Esophagus squamous epithelium (tissue), 4 donors: ENCODE measurements at regions not wholly inside any gene's neighbourhood (a gene's known extent, or its start where the extent isn't known, plus 50 kb on each side); places are given as distances from the start of the nearest gene placed in this dataset.

Experiments used
- POLR2A ChIP-seq, 4 donors: fragments of 450-650 bp; IDR thresholded peaks; one replicate each; pipeline ENCODE4 v1.6.1; 2017; ENCODE audit warnings: antibody characterized with exemption in 4 of 4, mild to moderate bottlenecking in 4 of 4, moderate library complexity in 3 of 4
- TF ChIP-seq, protein P1 (sequence below), 6 experiments: fragments of 450-650 bp in 4 of 6; fragments of 200-600 bp in 2 of 6; sonication (generic) in 2 of 6; IDR thresholded peaks; one replicate each; pipeline ENCODE4 v1.5.1; 2016 to 2019; ENCODE audit warnings: antibody characterized with exemption in 6 of 6, mild to moderate bottlenecking in 4 of 6, moderate library complexity in 4 of 6

DNA sequence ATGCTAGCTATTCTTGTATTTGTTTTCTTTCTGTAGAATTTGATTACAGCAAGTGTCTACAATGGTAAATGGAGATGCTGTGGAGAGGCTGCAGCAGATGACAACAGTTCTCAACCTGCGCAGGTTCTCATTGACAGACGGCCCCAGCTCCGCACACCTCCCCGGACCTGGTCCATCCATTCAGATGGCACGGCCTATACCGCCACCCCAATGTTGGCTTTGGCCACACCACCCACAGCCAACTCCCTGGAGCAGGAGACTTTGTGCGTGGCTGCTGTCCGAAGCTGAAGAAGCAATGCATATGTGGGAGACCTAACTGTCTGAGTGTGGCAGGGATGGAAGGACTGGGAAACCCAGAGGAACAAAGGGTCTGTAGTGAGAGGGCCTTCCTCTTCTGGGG lies 116.4 kb upstream of the TCERG1L start:
- TF ChIP-seq, protein P1, sequence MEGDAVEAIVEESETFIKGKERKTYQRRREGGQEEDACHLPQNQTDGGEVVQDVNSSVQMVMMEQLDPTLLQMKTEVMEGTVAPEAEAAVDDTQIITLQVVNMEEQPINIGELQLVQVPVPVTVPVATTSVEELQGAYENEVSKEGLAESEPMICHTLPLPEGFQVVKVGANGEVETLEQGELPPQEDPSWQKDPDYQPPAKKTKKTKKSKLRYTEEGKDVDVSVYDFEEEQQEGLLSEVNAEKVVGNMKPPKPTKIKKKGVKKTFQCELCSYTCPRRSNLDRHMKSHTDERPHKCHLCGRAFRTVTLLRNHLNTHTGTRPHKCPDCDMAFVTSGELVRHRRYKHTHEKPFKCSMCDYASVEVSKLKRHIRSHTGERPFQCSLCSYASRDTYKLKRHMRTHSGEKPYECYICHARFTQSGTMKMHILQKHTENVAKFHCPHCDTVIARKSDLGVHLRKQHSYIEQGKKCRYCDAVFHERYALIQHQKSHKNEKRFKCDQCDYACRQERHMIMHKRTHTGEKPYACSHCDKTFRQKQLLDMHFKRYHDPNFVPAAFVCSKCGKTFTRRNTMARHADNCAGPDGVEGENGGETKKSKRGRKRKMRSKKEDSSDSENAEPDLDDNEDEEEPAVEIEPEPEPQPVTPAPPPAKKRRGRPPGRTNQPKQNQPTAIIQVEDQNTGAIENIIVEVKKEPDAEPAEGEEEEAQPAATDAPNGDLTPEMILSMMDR (IDR thresholded peaks at IDR 0.05) = no peak
- no peak for TF ChIP-seq POLR2A (IDR thresholded peaks at IDR 0.05)
